Keratinocyte (primary cell): ENCODE measurements at regions not wholly inside any gene's neighbourhood (a gene's known extent, or its start where the extent isn't known, plus 50 kb on each side); places are given as distances from the start of the nearest gene placed in this dataset.

ENCODE experiments used
- DNase-seq: peaks from one replicate; pipeline ENCODE4 v3.0.0-alpha.2; 2011; ENCODE audit warnings: low read depth, missing footprints, low spot score
- FAIRE-seq: peaks from 2 replicates; lab custom pipeline; 2011; peaks lifted over from hg19 to GRCh38; lab: Jason Lieb, UNC
- H2AFZ ChIP-seq: 2 replicates; pipeline ENCODE4 v1.6.0; 2012; ENCODE audit warnings: low read length, control low read depth, inconsistent platforms; ENCODE audit not compliant: control insufficient read depth
- H3K27ac ChIP-seq: 2 replicates; pipeline ENCODE4 v1.5.1; 2011; ENCODE audit warnings: low read length; ENCODE audit not compliant: control insufficient read depth, insufficient read depth
- H3K27me3 ChIP-seq: 3 replicates; pipeline ENCODE4 v1.6.0; 2011; ENCODE audit warnings: low read length; ENCODE audit not compliant: control insufficient read depth, insufficient read depth; ENCODE audit errors: extremely low read depth
- H3K36me3 ChIP-seq, 2 experiments: 2 replicates in 1 of 2; 3 replicates in 1 of 2; pipeline ENCODE4 v1.5.1; 2011; ENCODE audit warnings: low read length in 2 of 2, mild to moderate bottlenecking in 1 of 2; ENCODE audit not compliant: control insufficient read depth in 2 of 2, insufficient read depth in 2 of 2; ENCODE audit errors: extremely low read depth in 1 of 2
- H3K4me1 ChIP-seq: 3 replicates; pipeline ENCODE4 v1.5.1; 2011; ENCODE audit warnings: low read length; ENCODE audit not compliant: control insufficient read depth, insufficient read depth; ENCODE audit errors: extremely low read depth
- H3K4me2 ChIP-seq: 3 replicates; pipeline ENCODE4 v1.6.0; 2011; ENCODE audit warnings: low read depth, low read length; ENCODE audit not compliant: control insufficient read depth, insufficient read depth; ENCODE audit errors: extremely low read depth
- H3K4me3 ChIP-seq, 3 experiments: fragments of 200-600 bp in 1 of 3; sonication (generic) in 1 of 3; 2 replicates in 2 of 3; 3 replicates in 1 of 3; pipeline ENCODE4 v1.5.1; 2011 to 2016; ENCODE audit warnings: low read length in 3 of 3, mild to moderate bottlenecking in 3 of 3, control low read depth in 2 of 3, inconsistent platforms in 1 of 3, low read depth in 1 of 3, mixed read lengths in 1 of 3, mixed run types in 1 of 3, moderate library complexity in 1 of 3; ENCODE audit not compliant: control insufficient read depth in 2 of 3, insufficient read depth in 2 of 3; ENCODE audit errors: extremely low read depth in 1 of 3
- H3K79me2 ChIP-seq: 2 replicates; pipeline ENCODE4 v1.6.0; 2012; ENCODE audit warnings: low read length; ENCODE audit not compliant: control insufficient read depth, insufficient read depth
- H3K9ac ChIP-seq: 3 replicates; pipeline ENCODE4 v1.6.0; 2011; ENCODE audit warnings: low read length; ENCODE audit not compliant: control insufficient read depth, insufficient read depth; ENCODE audit errors: extremely low read depth
- H3K9me1 ChIP-seq: 3 replicates; pipeline ENCODE4 v1.6.0; 2011; ENCODE audit warnings: low read length; ENCODE audit not compliant: control insufficient read depth, insufficient read depth; ENCODE audit errors: extremely low read depth
- H3K9me3 ChIP-seq: 2 replicates; pipeline ENCODE4 v1.5.1; 2012; ENCODE audit warnings: low read depth, low read length; ENCODE audit not compliant: control insufficient read depth
- H4K20me1 ChIP-seq: 3 replicates; pipeline ENCODE4 v1.6.0; 2011; ENCODE audit warnings: low read length; ENCODE audit not compliant: control insufficient read depth, insufficient read depth; ENCODE audit errors: extremely low read depth
- EZH2 ChIP-seq: IDR thresholded peaks from one replicate; pipeline ENCODE4 v1.6.1; 2012; ENCODE audit warnings: inconsistent platforms, mild to moderate bottlenecking, low read length, moderate library complexity
- dilution Hi-C: fragments of 300-500 bp; cut with MboI; formaldehyde crosslinking; loops from one replicate; pipeline ENCODE4 v1.7.0; 2020; ENCODE audit warnings: low sequenced_read_pairs; ENCODE audit not compliant: extremely low pct_ligation_motif_present
- TF ChIP-seq, protein P1 (sequence below), 3 experiments: IDR thresholded peaks in 1 of 3; conservative IDR thresholded peaks in 1 of 3; optimal IDR thresholded peaks in 1 of 3; 2 replicates in 2 of 3; 3 replicates in 1 of 3; pipeline versions ENCODE3 to v1.5.1; 2011; ENCODE audit warnings: low read length in 3 of 3, mild to moderate bottlenecking in 3 of 3, moderate library complexity in 2 of 3, control low read depth in 1 of 3, inconsistent platforms in 1 of 3; ENCODE audit not compliant: insufficient read depth in 2 of 3; ENCODE audit errors: extremely low read depth in 1 of 3

DNA sequence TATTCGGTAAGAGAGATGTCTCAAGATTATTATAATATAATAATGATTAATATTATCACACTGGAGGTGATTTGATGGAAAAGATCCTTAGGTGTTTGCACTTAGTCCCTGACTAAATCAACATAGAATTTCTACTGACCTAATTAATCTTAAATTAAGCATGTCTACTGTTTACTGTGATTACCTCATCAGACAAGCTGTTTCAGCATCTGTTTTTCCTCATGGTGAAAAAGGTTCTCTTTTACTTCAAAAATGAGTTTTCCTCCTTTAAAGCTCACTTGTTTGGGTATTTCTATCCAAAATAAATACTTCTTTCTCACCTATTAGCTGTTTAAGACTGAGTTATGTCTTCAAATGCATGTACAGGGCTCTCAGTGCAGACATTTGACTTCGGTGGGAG lies 407.8 kb downstream of the NKX6-1 start:
- H3K79me2 ChIP-seq = no peaks in the 10 kb centered on the region
- H3K27me3 ChIP-seq = no peaks in the 10 kb centered on the region
- no peaks in the 10 kb centered on the region for H3K4me1 ChIP-seq
- H3K9me3 ChIP-seq = no peaks in the 10 kb centered on the region
- H2AFZ ChIP-seq = no peak overlapping the region
- no peaks in the 10 kb centered on the region for H4K20me1 ChIP-seq
- DNase-seq = no peak
- H3K9ac ChIP-seq = no peak overlapping the region
- no peak overlapping the region for H3K4me3 ChIP-seq
- no peaks in the 10 kb centered on the region for H3K36me3 ChIP-seq
- H3K4me2 ChIP-seq = no peak overlapping the region
- no peaks in the 10 kb centered on the region for H3K9me1 ChIP-seq
- H3K27ac ChIP-seq = no peak overlapping the region
- TF ChIP-seq EZH2 = no peak
- TF ChIP-seq, protein P1, sequence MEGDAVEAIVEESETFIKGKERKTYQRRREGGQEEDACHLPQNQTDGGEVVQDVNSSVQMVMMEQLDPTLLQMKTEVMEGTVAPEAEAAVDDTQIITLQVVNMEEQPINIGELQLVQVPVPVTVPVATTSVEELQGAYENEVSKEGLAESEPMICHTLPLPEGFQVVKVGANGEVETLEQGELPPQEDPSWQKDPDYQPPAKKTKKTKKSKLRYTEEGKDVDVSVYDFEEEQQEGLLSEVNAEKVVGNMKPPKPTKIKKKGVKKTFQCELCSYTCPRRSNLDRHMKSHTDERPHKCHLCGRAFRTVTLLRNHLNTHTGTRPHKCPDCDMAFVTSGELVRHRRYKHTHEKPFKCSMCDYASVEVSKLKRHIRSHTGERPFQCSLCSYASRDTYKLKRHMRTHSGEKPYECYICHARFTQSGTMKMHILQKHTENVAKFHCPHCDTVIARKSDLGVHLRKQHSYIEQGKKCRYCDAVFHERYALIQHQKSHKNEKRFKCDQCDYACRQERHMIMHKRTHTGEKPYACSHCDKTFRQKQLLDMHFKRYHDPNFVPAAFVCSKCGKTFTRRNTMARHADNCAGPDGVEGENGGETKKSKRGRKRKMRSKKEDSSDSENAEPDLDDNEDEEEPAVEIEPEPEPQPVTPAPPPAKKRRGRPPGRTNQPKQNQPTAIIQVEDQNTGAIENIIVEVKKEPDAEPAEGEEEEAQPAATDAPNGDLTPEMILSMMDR (optimal IDR thresholded peaks at IDR 0.05 in 1 of 3, IDR thresholded peaks at IDR 0.05 in 1 of 3, conservative IDR thresholded peaks at IDR 0.05 in 1 of 3; ENCODE audit: extremely low read depth in 1 of 3, insufficient read depth in 2 of 3, low read length in 3 of 3) = no peak
- dilution Hi-C loops = no loop called here
- FAIRE-seq = no peak

DNA sequence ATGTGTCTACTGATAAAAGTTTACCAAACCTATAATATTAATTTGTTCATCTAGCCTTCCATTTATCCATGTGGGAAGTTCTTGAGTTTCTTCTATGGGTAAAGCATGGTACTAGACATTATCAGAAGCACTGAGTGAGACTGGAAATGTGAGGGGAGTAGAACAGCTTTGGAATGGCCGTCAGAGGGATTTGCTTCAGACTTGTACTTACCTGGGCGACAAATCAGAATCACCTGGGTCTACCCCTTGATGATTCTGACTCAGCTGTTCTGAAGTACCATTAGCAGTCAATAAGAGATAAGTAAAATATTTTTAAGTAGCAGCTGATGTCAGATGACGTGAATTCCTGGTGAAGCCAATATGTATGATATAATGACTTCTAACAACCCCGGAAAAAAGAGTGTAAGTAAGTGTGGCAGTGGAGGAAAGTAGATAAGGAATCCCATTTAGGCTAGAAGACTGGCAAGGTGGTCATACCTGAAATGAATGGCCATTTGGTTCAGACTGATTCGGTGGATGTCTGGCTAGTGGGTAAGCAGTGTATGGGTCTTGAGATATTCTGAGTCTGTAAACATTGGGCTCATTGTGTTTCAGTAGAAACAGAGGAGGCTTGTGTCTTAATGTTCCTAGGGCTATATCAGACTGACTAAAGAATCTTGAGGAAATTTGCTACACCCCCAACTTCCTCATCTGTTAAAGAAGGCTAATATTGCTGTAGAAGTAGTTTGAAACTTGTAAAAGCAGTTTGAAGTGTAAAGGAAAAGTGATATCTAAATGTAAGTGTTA lies 409.2 kb downstream of the NKX6-1 start:
- no peak overlapping the region for H3K27ac ChIP-seq
- H3K9ac ChIP-seq = no peak overlapping the region
- FAIRE-seq (no peak), DNase-seq (no peak)
- no peak overlapping the region for H3K4me2 ChIP-seq
- no peaks in the 10 kb centered on the region for H3K27me3 ChIP-seq
- no peaks in the 10 kb centered on the region for H3K9me3 ChIP-seq
- H3K9me1 ChIP-seq = no peaks in the 10 kb centered on the region
- no peaks in the 10 kb centered on the region for H3K79me2 ChIP-seq
- no peak for TF ChIP-seq EZH2
- TF ChIP-seq, protein P1 (optimal IDR thresholded peaks at IDR 0.05 in 1 of 3, IDR thresholded peaks at IDR 0.05 in 1 of 3, conservative IDR thresholded peaks at IDR 0.05 in 1 of 3; ENCODE audit: extremely low read depth in 1 of 3, insufficient read depth in 2 of 3, low read length in 3 of 3) = no peak
- H3K4me1 ChIP-seq = no peaks in the 10 kb centered on the region
- dilution Hi-C loops = no loop called here
- no peak overlapping the region for H2AFZ ChIP-seq
- H4K20me1 ChIP-seq = no peaks in the 10 kb centered on the region
- no peaks in the 10 kb centered on the region for H3K36me3 ChIP-seq
- H3K4me3 ChIP-seq = no peak overlapping the region
